KBM-7 (cell line): ENCODE measurements at regions not wholly inside any gene's neighbourhood (a gene's known extent, or its start where the extent isn't known, plus 50 kb on each side); places are given as distances from the start of the nearest gene placed in this dataset.

Experiments
- DNase-seq: peaks from one replicate; pipeline ENCODE4 v3.0.0-alpha.2; 2015
- in situ Hi-C: fragments of 300-500 bp; cut with MboI; formaldehyde crosslinking; loops from 2 replicates; pipeline ENCODE4 v1.14.3; 2020; ENCODE audit warnings: low sequenced_read_pairs, low pct_unique_long_range_greater_than_20kb, mixed read lengths

- in situ Hi-C loops, result no loop called here
- no peak for DNase-seq
Measured at GRCh38 chrX:35858361-35858760, 60.2 kb downstream of the MAGEB16 start.

GRCh38 chrX:35858906-35859305, 60.6 kb upstream of the CFAP47 start:
- DNase-seq, result no peak
- in situ Hi-C loops, result no loop called here

- in situ Hi-C loops, result no loop called here
- DNase-seq, result peak; percentile 15
Measured at GRCh38 chrX:35868501-35868900, 51.0 kb upstream of the CFAP47 start.
